Endothelial cell of umbilical vein (primary cell): ENCODE measurements at regions not wholly inside any gene's neighbourhood (a gene's known extent, or its start where the extent isn't known, plus 50 kb on each side); places are given as distances from the start of the nearest gene placed in this dataset.

Experiments
- BruUV-seq: library from RNA; stranded (reverse); fragments of 400-500 nt; replicated peaks from 2 replicates; lab custom pipeline; 2021; lab: Mats Ljungman, UMichigan
- CTCF ChIA-PET: fragments of 300-600, 350-600 bp; sonication (Branson Sonifier 250); formaldehyde crosslinking; loops from one replicate; lab custom pipeline; 2021; ENCODE audit warnings: antibody characterized with exemption, inconsistent platforms; lab: Charles Lee
- POLR2A ChIA-PET: fragments of 300-600, 350-600 bp; sonication (Branson Sonifier 250); formaldehyde crosslinking; loops from one replicate; lab custom pipeline; 2021; ENCODE audit warnings: antibody characterized with exemption, inconsistent platforms; lab: Charles Lee
- DNase-seq: peaks from one replicate; pipeline ENCODE4 v3.0.0-alpha.2; 2011; ENCODE audit warnings: low read depth, low spot score
- FAIRE-seq: peaks from 2 replicates; lab custom pipeline; 2011; peaks lifted over from hg19 to GRCh38; lab: Jason Lieb, UNC
- H2AFZ ChIP-seq: 2 replicates; pipeline ENCODE4 v1.6.0; 2012; ENCODE audit warnings: low read depth, low read length, control low read depth, inconsistent platforms
- H3K27ac ChIP-seq: 2 replicates; pipeline ENCODE4 v1.5.1; 2011; ENCODE audit warnings: low read depth, mild to moderate bottlenecking, control low read depth, low read length, moderate library complexity; ENCODE audit not compliant: insufficient read depth
- H3K27me3 ChIP-seq, 2 experiments: 2 replicates each; pipeline versions ENCODE4 v1.6.0 to v1.6.1; 2011; ENCODE audit warnings: low read length in 2 of 2, mixed read lengths in 1 of 2; ENCODE audit not compliant: control insufficient read depth in 2 of 2, insufficient read depth in 2 of 2
- H3K36me3 ChIP-seq, 2 experiments: 2 replicates in 1 of 2; 3 replicates in 1 of 2; pipeline ENCODE4 v1.5.1; 2011; ENCODE audit warnings: low read length in 2 of 2, mild to moderate bottlenecking in 1 of 2, moderate library complexity in 1 of 2; ENCODE audit not compliant: control insufficient read depth in 2 of 2, insufficient read depth in 2 of 2; ENCODE audit errors: extremely low read depth in 1 of 2
- H3K4me1 ChIP-seq: 3 replicates; pipeline ENCODE4 v1.5.1; 2011; ENCODE audit warnings: mild to moderate bottlenecking, low read length; ENCODE audit not compliant: control insufficient read depth, insufficient read depth; ENCODE audit errors: extremely low read depth
- H3K4me2 ChIP-seq: 2 replicates; pipeline ENCODE4 v1.6.1; 2011; ENCODE audit warnings: low read length, control low read depth, mixed read lengths; ENCODE audit not compliant: insufficient read depth
- H3K4me3 ChIP-seq, 3 experiments: fragments of 200-600 bp in 1 of 3; sonication (generic), shearing (Covaris generic) in 1 of 3; replicated peaks in 1 of 3; 2 replicates each; pipeline ENCODE4 v1.5.1; 2011 to 2016; ENCODE audit warnings: control low read depth in 3 of 3, low read length in 3 of 3, mild to moderate bottlenecking in 2 of 3, inconsistent platforms in 1 of 3, low read depth in 1 of 3, moderate library complexity in 1 of 3; ENCODE audit not compliant: insufficient read depth in 1 of 3
- H3K79me2 ChIP-seq: 2 replicates; pipeline ENCODE4 v1.6.0; 2012; ENCODE audit warnings: low read length, inconsistent platforms; ENCODE audit not compliant: control insufficient read depth, insufficient read depth
- H3K9ac ChIP-seq: replicated peaks from 2 replicates; pipeline ENCODE3; 2011; ENCODE audit warnings: low read length, control low read depth; ENCODE audit not compliant: insufficient read depth; ENCODE audit errors: extremely low read depth
- H3K9me1 ChIP-seq: replicated peaks from 3 replicates; pipeline ENCODE4 v1.6.0; 2011; ENCODE audit warnings: mild to moderate bottlenecking, low read length; ENCODE audit not compliant: control insufficient read depth, insufficient read depth; ENCODE audit errors: extremely low read depth
- H3K9me3 ChIP-seq: replicated peaks from 2 replicates; pipeline ENCODE4 v1.5.1; 2012; ENCODE audit warnings: low read length, inconsistent platforms; ENCODE audit not compliant: control insufficient read depth, insufficient read depth
- H4K20me1 ChIP-seq: replicated peaks from 2 replicates; pipeline ENCODE3; 2011; ENCODE audit warnings: mild to moderate bottlenecking, low read length; ENCODE audit not compliant: control insufficient read depth, insufficient read depth; ENCODE audit errors: extremely low read depth
- EZH2 ChIP-seq: IDR thresholded peaks from 2 replicates; pipeline ENCODE4 v1.6.1; 2012; ENCODE audit warnings: borderline replicate concordance, low read depth, mild to moderate bottlenecking, moderate library complexity, low read length, inconsistent platforms; ENCODE audit not compliant: severe bottlenecking
- FOS ChIP-seq: IDR thresholded peaks from 2 replicates; pipeline ENCODE4 v1.6.1; 2011; ENCODE audit warnings: mild to moderate bottlenecking, low read length, moderate library complexity, borderline replicate concordance; ENCODE audit not compliant: insufficient read depth
- GATA2 ChIP-seq: IDR thresholded peaks from 2 replicates; pipeline ENCODE4 v1.7.0; 2011; ENCODE audit warnings: low read depth, mild to moderate bottlenecking, moderate library complexity, mixed read lengths, low read length; ENCODE audit not compliant: insufficient read length, insufficient read depth
- JUN ChIP-seq: IDR thresholded peaks from 2 replicates; pipeline ENCODE4 v1.6.1; 2011; ENCODE audit warnings: borderline replicate concordance, low read depth; ENCODE audit not compliant: insufficient read length, insufficient read depth
- MYC ChIP-seq: IDR thresholded peaks from one replicate; pipeline ENCODE4 v1.6.1; 2011; ENCODE audit warnings: mild to moderate bottlenecking, low read depth, low read length
- POLR2A ChIP-seq: IDR thresholded peaks from 2 replicates; pipeline ENCODE4 v1.6.1; 2012; ENCODE audit warnings: low read depth, mild to moderate bottlenecking, control low read depth, low read length
- POLR2AphosphoS5 ChIP-seq: IDR thresholded peaks from 2 replicates; pipeline ENCODE4 v1.6.1; 2012; ENCODE audit warnings: low read depth, mild to moderate bottlenecking, control low read depth, low read length, moderate library complexity; ENCODE audit not compliant: insufficient read depth
- dilution Hi-C: fragments of 300-500 bp; cut with MboI; formaldehyde crosslinking; loops from one replicate; pipeline ENCODE4 v1.15.0; 2019; ENCODE audit warnings: low sequenced_read_pairs; ENCODE audit not compliant: extremely low pct_ligation_motif_present
- intact Hi-C: fragments of 100-400 bp; cut with micrococcal nuclease; formaldehyde crosslinking; loops from one replicate; pipeline ENCODE4 v1.10.0; 2022
- TF ChIP-seq, protein P1 (sequence below), 2 donors: IDR thresholded peaks; 1 replicate in 1 of 2; 2 replicates in 1 of 2; pipeline ENCODE4 v1.5.1; 2011; ENCODE audit warnings: low read length in 2 of 2, mild to moderate bottlenecking in 2 of 2, moderate library complexity in 2 of 2, control low read depth in 1 of 2, inconsistent platforms in 1 of 2, low read depth in 1 of 2; ENCODE audit not compliant: insufficient read depth in 1 of 2; ENCODE audit errors: extremely low read depth in 1 of 2
- TF ChIP-seq, protein P2 (sequence below): IDR thresholded peaks from 2 replicates; pipeline ENCODE4 v1.6.1; 2011; ENCODE audit not compliant: insufficient read depth, insufficient read length

GRCh38 chr4:35639929-35640328, 604.4 kb downstream of the ARAP2 start:
- intact Hi-C loops = no loop called here
- no peak overlapping the region for H2AFZ ChIP-seq
- no peak overlapping the region for H3K27ac ChIP-seq
- FAIRE-seq = no peak
- no peaks in the 10 kb centered on the region for H3K4me1 ChIP-seq
- H3K4me3 ChIP-seq = no peak overlapping the region
- DNase-seq = no peak
- peaks cover 3% of the 10 kb centered on the region for H3K9me3 ChIP-seq
- dilution Hi-C loops = no loop called here
- TF ChIP-seq EZH2 (no peak), FOS (no peak), GATA2 (no peak), MYC (no peak), JUN (no peak), POLR2A (no peak), POLR2AphosphoS5 (no peak)
- TF ChIP-seq, protein P1, sequence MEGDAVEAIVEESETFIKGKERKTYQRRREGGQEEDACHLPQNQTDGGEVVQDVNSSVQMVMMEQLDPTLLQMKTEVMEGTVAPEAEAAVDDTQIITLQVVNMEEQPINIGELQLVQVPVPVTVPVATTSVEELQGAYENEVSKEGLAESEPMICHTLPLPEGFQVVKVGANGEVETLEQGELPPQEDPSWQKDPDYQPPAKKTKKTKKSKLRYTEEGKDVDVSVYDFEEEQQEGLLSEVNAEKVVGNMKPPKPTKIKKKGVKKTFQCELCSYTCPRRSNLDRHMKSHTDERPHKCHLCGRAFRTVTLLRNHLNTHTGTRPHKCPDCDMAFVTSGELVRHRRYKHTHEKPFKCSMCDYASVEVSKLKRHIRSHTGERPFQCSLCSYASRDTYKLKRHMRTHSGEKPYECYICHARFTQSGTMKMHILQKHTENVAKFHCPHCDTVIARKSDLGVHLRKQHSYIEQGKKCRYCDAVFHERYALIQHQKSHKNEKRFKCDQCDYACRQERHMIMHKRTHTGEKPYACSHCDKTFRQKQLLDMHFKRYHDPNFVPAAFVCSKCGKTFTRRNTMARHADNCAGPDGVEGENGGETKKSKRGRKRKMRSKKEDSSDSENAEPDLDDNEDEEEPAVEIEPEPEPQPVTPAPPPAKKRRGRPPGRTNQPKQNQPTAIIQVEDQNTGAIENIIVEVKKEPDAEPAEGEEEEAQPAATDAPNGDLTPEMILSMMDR (IDR thresholded peaks at IDR 0.05; ENCODE audit: extremely low read depth in 1 of 2, insufficient read depth in 1 of 2, low read depth in 1 of 2, low read length in 2 of 2) = no peak
- TF ChIP-seq, protein P2, sequence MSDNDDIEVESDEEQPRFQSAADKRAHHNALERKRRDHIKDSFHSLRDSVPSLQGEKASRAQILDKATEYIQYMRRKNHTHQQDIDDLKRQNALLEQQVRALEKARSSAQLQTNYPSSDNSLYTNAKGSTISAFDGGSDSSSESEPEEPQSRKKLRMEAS = no peak
- BruUV-seq = no TSS peak
- no peaks in the 10 kb centered on the region for H3K79me2 ChIP-seq
- POLR2A ChIA-PET = no interaction called here
- no peaks in the 10 kb centered on the region for H3K27me3 ChIP-seq
- no peaks in the 10 kb centered on the region for H4K20me1 ChIP-seq
- no peaks in the 10 kb centered on the region for H3K36me3 ChIP-seq
- H3K9ac ChIP-seq = no peak overlapping the region
- CTCF ChIA-PET = no interaction called here
- H3K4me2 ChIP-seq = no peak overlapping the region
- H3K9me1 ChIP-seq = no peaks in the 10 kb centered on the region
